GM18873 (cell line): ENCODE measurements at regions not wholly inside any gene's neighbourhood (a gene's known extent, or its start where the extent isn't known, plus 50 kb on each side); places are given as distances from the start of the nearest gene placed in this dataset.
"Not testable (repeated sequence)": the region's sequence is repeated elsewhere in the genome, so short reads cannot be mapped to it uniquely, and the experiment has no call there.

ENCODE experiments used
- ATAC-seq: cut with Tn5 transposase; IDR thresholded peaks from one replicate; pipeline ENCODE4 v1.9.1; 2021; ENCODE audit warnings: mild to moderate bottlenecking, moderate library complexity, moderate number of reproducible peaks; ENCODE audit not compliant: unreplicated experiment, low FRiP score

- ATAC-seq = no peak
These were observed 351.6 kb upstream of the ZFHX3 start for GRCh38 chr16:73399486-73399885.

DNA sequence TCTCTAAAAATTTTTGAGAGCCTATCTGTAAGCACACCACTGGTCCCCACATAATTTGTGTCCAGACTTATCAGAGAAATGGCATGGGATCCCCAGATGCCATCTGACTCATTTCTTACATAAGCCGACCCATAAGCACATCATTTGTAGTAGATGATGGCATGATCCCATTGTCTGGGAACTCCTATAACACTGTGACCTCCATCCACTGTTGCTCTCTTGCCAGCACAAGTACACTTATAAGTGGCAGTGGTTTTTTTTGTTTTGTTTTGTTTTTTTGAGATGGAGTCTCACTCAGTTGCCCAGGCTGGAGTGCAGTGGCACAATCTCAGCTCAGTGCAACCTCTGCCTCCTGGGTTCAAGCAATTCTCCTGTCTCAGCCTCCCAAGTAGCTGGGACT lies 350.7 kb upstream of the ZFHX3 start:
- not testable (repeated sequence) for ATAC-seq

- no peak for ATAC-seq
These were observed 348.6 kb upstream of the ZFHX3 start for GRCh38 chr16:73396556-73396955.

- no peak for ATAC-seq
These were observed 343.0 kb upstream of the ZFHX3 start for GRCh38 chr16:73390936-73391335.

DNA sequence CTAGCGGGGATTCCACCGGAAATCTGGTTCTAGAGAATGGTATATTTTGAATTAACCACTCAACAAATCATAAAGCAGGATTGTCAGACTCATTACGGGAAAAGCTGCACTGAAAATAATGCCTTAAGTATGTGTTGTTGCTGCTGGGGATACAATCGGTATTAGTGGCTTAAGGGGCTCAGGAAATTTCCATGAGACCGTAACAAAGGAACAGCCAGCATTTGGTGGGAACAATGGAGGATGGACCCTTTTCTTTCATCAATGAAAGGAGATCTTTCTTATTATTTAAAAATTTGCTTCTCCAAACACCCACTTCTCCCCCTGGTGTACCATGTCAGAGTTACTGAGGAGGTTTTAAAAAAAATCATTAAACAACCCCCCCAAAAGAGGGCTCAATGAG lies 342.6 kb upstream of the ZFHX3 start:
- ATAC-seq = no peak

DNA sequence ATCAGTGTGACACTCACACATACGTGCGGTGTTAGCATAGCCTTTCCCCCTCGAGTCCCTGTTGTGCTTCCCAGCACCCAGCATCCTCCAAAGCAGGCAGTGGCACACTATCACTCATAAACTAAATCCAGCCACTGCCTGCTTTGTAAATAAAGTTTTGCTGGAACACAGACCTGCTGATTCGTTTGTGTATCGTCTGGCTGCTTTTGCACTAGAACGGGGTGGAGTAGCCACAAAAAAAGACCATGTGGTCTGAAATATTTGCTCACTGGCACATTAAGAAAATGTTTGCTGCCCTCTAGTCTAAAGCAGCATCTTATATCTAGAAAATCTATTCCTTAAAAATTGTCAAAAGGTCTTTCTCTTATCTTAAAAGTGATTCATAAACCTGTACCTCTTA lies 341.2 kb upstream of the ZFHX3 start:
- ATAC-seq = no peak

DNA sequence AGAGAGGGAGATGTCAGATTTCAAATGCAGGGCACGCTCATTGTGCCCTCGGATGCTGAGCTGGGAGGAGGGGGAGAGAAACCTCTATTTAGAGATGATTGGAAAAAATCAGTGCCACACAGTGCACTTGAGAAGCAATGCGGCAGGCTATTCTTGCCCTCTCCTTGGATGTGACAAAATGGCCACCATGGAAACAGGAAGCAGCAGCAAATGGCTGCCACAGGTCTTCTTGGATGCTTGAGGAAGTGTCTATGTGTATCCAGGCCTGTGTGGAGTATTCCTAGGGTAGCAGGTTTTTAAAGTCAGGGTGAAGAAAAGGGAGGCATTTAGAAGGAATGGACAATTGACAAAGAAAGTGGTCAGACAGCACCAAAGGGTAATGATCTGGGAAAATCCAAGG lies 340.1 kb upstream of the ZFHX3 start:
- ATAC-seq = no peak

GRCh38 chr16:73385696-73386095 lies 337.8 kb upstream of the ZFHX3 start:
- ATAC-seq = no peak

GRCh38 chr16:73384506-73385089 lies 336.7 kb upstream of the ZFHX3 start:
- ATAC-seq = no peak

- ATAC-seq = no peak
These were observed 336.0 kb upstream of the ZFHX3 start for GRCh38 chr16:73383988-73384365.

GRCh38 chr16:73383195-73383987 lies 335.5 kb upstream of the ZFHX3 start:
- no peak for ATAC-seq

DNA sequence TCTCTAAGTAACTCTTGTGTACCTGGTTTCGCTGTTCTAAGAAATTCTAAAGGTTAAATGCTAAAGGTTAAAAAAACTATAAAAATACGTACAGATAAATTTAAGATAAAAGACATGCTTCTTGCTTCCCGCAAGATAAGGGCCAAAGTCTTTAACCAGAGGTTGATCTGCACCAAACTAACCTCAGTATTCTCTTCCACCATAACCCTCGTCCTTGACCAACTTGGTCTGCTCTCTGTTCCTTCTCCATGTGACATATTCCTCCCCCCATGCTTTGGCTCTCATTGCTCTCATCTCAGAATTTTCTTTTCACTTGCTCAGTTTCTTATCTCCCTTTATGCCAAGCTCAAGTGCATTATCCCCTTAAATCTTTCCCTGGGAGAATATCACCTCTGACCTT lies 330.5 kb upstream of the ZFHX3 start:
- ATAC-seq = no peak

GRCh38 chr16:73371584-73372319 lies 323.8 kb upstream of the ZFHX3 start:
- ATAC-seq = no peak

DNA sequence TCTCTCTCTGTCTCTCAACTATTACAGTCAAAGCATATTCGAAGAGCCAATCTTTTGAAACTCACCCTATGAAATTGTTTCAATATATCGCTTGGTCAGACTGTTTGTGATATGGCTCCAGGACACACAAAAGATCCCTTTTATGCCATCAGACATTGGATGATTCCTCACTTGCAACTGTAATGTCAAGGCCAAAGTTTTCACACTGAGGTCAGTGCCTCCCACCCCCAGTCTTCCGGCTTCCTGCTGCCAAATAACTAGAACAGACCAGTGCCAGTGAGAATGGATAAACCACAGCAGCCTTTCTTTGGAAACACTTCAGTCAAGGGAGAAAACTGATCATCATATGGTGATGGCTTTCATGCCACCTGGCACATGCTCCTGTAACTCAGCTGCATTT lies 321.9 kb upstream of the ZFHX3 start:
- ATAC-seq = no peak

GRCh38 chr16:73368715-73369114 lies 320.8 kb upstream of the ZFHX3 start:
- ATAC-seq = no peak

DNA sequence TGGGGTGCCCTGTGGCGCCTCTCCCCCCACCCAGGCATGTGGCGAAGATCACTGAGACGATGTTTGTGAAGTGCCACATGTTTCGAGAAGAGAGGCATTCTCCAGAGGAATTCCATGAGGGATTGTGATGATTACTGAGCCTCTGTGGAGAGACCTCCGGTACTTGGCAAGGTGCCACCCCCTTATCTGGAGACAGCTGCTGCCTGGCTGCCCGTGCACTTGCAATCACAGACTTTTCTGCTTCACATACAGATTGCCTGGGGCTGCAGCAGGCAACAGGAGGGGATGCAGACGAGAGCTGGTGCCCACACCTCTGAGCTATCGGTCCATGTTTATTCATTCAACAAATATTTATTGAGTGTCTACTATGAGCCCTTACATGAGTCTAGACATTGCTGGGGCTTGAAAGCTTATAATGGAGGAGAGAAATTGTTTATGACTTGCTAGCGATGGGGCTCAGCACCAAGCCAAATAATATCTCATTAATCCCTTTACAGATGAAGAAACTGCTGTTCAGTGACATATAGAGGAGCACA lies 317.2 kb upstream of the ZFHX3 start:
- ATAC-seq = no peak

GRCh38 chr16:73364413-73364812 lies 316.5 kb upstream of the ZFHX3 start:
- no peak for ATAC-seq

DNA sequence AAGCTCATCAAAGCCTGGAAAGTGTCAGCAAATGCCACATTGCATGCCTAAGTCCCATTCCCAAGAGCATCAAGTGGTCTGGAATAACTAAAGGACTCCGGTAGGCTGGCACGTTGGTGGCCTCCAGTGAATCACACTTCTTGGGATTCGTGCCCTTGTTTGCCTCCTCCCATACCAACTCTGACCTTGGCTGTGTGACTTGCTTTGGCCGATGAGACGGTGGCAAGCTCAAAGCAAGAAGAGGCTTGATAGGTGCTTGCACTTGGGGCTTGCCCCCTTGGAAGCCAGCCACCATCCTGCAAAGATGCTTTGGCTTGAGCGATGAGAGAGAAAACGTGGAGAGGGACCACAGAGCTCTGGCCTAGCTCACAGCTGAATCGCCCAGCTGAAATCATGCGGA lies 313.1 kb upstream of the ZFHX3 start:
- no peak for ATAC-seq

- ATAC-seq = no peak
These were observed 308.6 kb upstream of the ZFHX3 start for GRCh38 chr16:73356401-73357079.

GRCh38 chr16:73355981-73356380 lies 308.1 kb upstream of the ZFHX3 start:
- ATAC-seq = no peak

GRCh38 chr16:73354434-73354833 lies 306.5 kb upstream of the ZFHX3 start:
- no peak for ATAC-seq
